ENCODE measurements at regions not wholly inside any gene's neighbourhood (a gene's known extent, or its start where the extent isn't known, plus 50 kb on each side); places are given as distances from the start of the nearest gene placed in this dataset.

GRCh38 chr4:162406637-162407365 is 243.0 kb upstream of the FSTL5 start:
- no peak for TF ChIP-seq CBX8 (IDR thresholded peaks at IDR 0.05)
- no peak for TF ChIP-seq CTCF (IDR thresholded peaks at IDR 0.05)
- no peak for TF ChIP-seq RNF2 (IDR thresholded peaks at IDR 0.05; ENCODE audit: borderline replicate concordance, low read depth)
- TF ChIP-seq MYC (IDR thresholded peaks at IDR 0.05; ENCODE audit: borderline replicate concordance, low read length), result no peak
- no peak for TF ChIP-seq JUNB (IDR thresholded peaks at IDR 0.05)
- TF ChIP-seq SMC3 (IDR thresholded peaks at IDR 0.05), result no peak
- TF ChIP-seq CBX2 (IDR thresholded peaks at IDR 0.05; ENCODE audit: borderline replicate concordance, low read depth), result no peak
- TF ChIP-seq POLR2A (IDR thresholded peaks at IDR 0.05; ENCODE audit: low read length), result no peak
- no peak for TF ChIP-seq REST (IDR thresholded peaks at IDR 0.05)
- TF ChIP-seq RFX5 (IDR thresholded peaks at IDR 0.05), result no peak
- no peak for TF ChIP-seq NFE2L2 (conservative IDR thresholded peaks at IDR 0.05; ENCODE audit: low read length)
- no peak for TF ChIP-seq HMGXB4 (CRISPR knock-in tag; IDR thresholded peaks at IDR 0.05; ENCODE audit: borderline replicate concordance)
- TF ChIP-seq MAX (IDR thresholded peaks at IDR 0.05), result no peak
